ENCODE measurements at regions not wholly inside any gene's neighbourhood (a gene's known extent, or its start where the extent isn't known, plus 50 kb on each side); places are given as distances from the start of the nearest gene placed in this dataset.

DNA sequence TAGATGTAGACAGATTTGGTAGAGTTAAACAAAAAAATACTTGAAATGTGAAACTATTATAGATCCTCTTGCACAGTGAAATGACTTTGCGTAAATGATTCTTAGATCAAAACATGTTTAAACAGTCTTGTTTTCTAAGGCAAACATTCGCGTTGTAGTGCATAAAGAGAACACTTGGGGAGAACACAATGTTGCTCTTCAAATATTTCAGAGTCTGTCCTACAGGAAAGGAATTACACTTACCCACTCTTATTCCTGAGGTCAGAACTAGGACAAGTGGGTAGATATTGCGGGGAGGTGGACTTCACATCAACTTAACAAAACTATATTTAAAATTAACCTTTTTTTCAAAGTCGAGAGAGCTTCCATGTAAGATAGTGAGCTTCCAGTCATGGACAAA is 183.5 kb upstream of the PCSK2 start:
- Histone ChIP-seq H3K4me3 (ENCODE audit: low read depth, low read length) (no peak overlapping the region), H3K9ac (ENCODE audit: low read depth, low read length) (no peak overlapping the region), H3K9me3 (ENCODE audit: control insufficient read depth, insufficient read depth, low read length) (no peaks in the 10 kb centered on the region), H3K27me3 (ENCODE audit: control insufficient read depth, insufficient read depth, low read length) (no peaks in the 10 kb centered on the region), H3K36me3 (ENCODE audit: control insufficient read depth, insufficient read depth, low read length) (no peaks in the 10 kb centered on the region), H3K4me1 (ENCODE audit: control insufficient read depth, insufficient read depth, low read length) (no peaks in the 10 kb centered on the region), H3K27ac (ENCODE audit: low read depth, low read length) (no peak overlapping the region)

DNA sequence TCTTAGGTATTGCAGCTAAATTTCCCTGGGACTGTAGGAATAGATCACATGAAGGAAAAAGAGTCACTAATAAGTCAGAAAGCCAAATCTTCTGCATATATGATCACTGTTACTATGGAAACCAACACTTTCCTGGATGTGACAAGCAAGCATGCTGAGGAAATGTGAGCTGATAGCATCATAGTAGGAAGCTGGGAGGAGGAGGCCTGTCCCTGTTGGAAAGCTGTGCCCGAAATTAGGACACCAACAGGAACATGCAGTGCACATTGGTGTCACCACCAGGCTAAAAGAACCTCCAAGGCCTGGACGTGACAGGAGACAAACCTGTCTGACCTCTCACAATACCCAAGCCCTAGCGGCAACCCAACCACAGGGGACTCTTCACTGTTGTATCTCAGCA is 181.9 kb upstream of the PCSK2 start:
- Histone ChIP-seq H3K4me1 (ENCODE audit: control insufficient read depth, insufficient read depth, low read length) (no peaks in the 10 kb centered on the region), H3K9ac (ENCODE audit: low read depth, low read length) (no peak overlapping the region), H3K4me3 (ENCODE audit: low read depth, low read length) (no peak overlapping the region), H3K9me3 (ENCODE audit: control insufficient read depth, insufficient read depth, low read length) (no peaks in the 10 kb centered on the region), H3K27me3 (ENCODE audit: control insufficient read depth, insufficient read depth, low read length) (no peaks in the 10 kb centered on the region), H3K27ac (ENCODE audit: low read depth, low read length) (no peak overlapping the region), H3K36me3 (ENCODE audit: control insufficient read depth, insufficient read depth, low read length) (no peaks in the 10 kb centered on the region)

DNA sequence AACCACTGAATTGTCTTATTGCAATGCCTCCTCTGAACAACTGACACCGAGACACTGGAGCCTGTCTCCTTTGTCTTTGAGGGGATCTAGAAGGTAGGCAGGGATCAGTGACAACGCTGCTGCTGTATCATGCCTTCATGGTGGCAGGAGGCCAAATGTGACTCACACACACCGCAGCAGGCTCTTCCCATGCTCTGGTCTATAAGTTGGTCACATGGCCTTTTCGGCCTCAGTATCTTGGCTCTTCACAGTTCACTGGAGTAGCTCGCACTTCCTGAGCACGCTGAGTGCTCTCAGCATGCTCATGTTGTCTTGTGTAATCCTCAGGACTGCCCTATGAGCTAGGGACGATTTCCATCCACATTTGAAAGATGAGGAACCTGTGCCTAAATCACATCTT is 167.4 kb upstream of the PCSK2 start:
- Histone ChIP-seq H3K36me3 (ENCODE audit: control insufficient read depth, insufficient read depth, low read length) (no peaks in the 10 kb centered on the region), H3K27me3 (ENCODE audit: control insufficient read depth, insufficient read depth, low read length) (no peaks in the 10 kb centered on the region), H3K27ac (ENCODE audit: low read depth, low read length) (no peak overlapping the region), H3K4me1 (ENCODE audit: control insufficient read depth, insufficient read depth, low read length) (no peaks in the 10 kb centered on the region), H3K4me3 (ENCODE audit: low read depth, low read length) (no peak overlapping the region), H3K9me3 (ENCODE audit: control insufficient read depth, insufficient read depth, low read length) (no peaks in the 10 kb centered on the region), H3K9ac (ENCODE audit: low read depth, low read length) (no peak overlapping the region)

DNA sequence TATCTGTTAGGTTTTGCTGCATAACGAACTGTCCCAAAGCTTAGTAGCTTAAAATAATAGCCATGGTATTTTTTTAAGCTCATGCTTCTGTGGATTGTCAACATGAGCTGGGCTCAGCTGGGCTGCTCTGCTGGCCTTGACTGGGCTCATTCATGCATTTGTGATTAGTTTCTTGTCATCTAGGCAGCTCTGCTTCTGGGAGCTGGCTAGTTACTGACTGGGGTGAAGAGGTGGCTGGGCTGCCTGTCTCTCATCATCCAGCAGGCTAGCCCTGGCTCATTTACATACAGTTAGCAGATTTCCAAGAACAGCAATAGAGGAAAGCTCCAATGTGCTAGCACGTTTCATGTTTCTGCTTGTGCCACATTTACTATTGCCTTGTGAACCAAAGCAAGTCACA is 165.1 kb upstream of the PCSK2 start:
- Histone ChIP-seq H3K9ac (ENCODE audit: low read depth, low read length) (no peak overlapping the region), H3K4me1 (ENCODE audit: control insufficient read depth, insufficient read depth, low read length) (no peaks in the 10 kb centered on the region), H3K27ac (ENCODE audit: low read depth, low read length) (no peak overlapping the region), H3K4me3 (ENCODE audit: low read depth, low read length) (no peak overlapping the region), H3K36me3 (ENCODE audit: control insufficient read depth, insufficient read depth, low read length) (no peaks in the 10 kb centered on the region), H3K27me3 (ENCODE audit: control insufficient read depth, insufficient read depth, low read length) (no peaks in the 10 kb centered on the region), H3K9me3 (ENCODE audit: control insufficient read depth, insufficient read depth, low read length) (no peaks in the 10 kb centered on the region)

DNA sequence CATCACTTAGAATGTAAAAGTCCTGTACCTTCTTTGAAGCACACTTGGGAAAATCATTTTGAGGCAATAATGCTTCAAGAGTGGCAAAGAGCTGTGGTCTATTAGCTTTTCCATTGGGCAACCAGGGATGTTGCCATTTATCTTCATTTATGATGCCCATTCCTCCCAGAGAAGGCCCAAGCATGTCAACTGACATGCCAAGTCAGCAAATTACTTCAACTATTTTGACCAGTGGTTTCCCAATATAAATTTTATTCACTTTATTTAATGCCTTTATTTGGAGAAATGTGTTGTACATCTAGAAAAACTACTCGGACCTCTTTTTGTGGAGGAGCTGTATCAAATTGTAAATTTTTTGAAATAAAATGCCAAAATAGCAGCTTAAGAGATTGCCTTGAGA is 164.1 kb upstream of the PCSK2 start:
- Histone ChIP-seq H3K9me3 (ENCODE audit: control insufficient read depth, insufficient read depth, low read length) (no peaks in the 10 kb centered on the region), H3K4me1 (ENCODE audit: control insufficient read depth, insufficient read depth, low read length) (no peaks in the 10 kb centered on the region), H3K36me3 (ENCODE audit: control insufficient read depth, insufficient read depth, low read length) (no peaks in the 10 kb centered on the region), H3K27ac (ENCODE audit: low read depth, low read length) (no peak overlapping the region), H3K9ac (ENCODE audit: low read depth, low read length) (no peak overlapping the region), H3K27me3 (ENCODE audit: control insufficient read depth, insufficient read depth, low read length) (no peaks in the 10 kb centered on the region), H3K4me3 (ENCODE audit: low read depth, low read length) (no peak overlapping the region)

DNA sequence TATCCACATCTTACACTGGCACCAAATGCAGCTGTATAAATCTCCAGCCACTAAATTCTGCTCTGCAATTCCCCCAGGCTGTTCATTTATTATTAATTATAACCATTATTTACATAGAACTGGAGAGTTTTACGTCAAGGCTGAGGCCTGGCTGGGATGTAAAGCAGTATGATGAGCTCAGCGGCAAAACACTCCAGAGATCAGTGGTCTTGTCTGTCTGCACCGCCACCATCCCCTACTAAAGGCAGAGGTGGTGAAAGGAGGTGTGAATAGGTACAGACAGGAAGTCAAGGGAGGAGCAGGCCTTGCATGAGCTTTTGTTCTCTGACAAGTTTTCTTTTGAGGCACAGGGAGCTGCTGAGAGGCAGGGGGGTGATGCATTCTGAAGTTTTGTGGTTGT is 159.9 kb upstream of the PCSK2 start:
- Histone ChIP-seq H3K36me3 (ENCODE audit: control insufficient read depth, insufficient read depth, low read length) (no peaks in the 10 kb centered on the region), H3K9ac (ENCODE audit: low read depth, low read length) (no peak overlapping the region), H3K4me1 (ENCODE audit: control insufficient read depth, insufficient read depth, low read length) (no peaks in the 10 kb centered on the region)

DNA sequence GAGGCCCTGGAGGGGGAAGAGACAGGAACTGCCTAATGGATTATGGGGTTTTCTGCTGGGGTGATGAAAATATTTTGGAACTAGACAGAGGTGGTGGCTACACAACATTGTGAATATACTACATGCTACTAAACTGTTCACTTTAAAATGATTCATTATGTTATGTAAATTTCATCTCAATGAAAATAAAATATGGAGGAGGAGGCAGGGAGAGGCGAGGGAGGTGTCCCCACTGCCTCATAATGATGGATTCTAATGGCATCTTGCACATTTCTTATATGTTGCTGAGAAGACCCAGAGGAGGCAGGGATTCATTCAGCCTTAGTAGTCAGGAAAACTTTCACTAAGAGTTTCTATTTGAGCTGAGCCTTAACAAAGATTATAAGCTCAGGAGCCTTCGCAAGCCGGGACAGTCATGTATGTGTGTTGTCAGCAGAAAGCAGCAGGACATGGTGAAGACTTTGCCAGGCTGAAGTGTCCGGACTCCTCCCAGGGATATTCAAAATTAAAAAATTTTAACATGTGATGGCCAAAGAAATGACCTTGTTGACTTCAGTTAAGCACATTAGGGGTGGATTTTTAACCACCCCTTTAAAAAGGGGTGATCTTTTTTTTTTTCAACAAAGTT is 158.6 kb upstream of the PCSK2 start:
- H3K27me3 ChIP-seq (ENCODE audit: control insufficient read depth, insufficient read depth, low read length) = no peaks in the 10 kb centered on the region
- H3K4me1 ChIP-seq (ENCODE audit: control insufficient read depth, insufficient read depth, low read length) = no peaks in the 10 kb centered on the region
- no peaks in the 10 kb centered on the region for H3K36me3 ChIP-seq (ENCODE audit: control insufficient read depth, insufficient read depth, low read length)
- H3K9me3 ChIP-seq (ENCODE audit: control insufficient read depth, insufficient read depth, low read length) = no peaks in the 10 kb centered on the region
- H3K27ac ChIP-seq (ENCODE audit: low read depth, low read length) = no peak overlapping the region
- H3K9ac ChIP-seq (ENCODE audit: low read depth, low read length) = no peak overlapping the region
- H3K4me3 ChIP-seq (ENCODE audit: low read depth, low read length) = no peak overlapping the region

More for the DNA sequence above, 159.9 kb upstream of the PCSK2 start:
- Histone ChIP-seq H3K4me3 (ENCODE audit: low read depth, low read length) (no peak overlapping the region), H3K9me3 (ENCODE audit: control insufficient read depth, insufficient read depth, low read length) (no peaks in the 10 kb centered on the region), H3K27me3 (ENCODE audit: control insufficient read depth, insufficient read depth, low read length) (no peaks in the 10 kb centered on the region), H3K27ac (ENCODE audit: low read depth, low read length) (no peak overlapping the region)

DNA sequence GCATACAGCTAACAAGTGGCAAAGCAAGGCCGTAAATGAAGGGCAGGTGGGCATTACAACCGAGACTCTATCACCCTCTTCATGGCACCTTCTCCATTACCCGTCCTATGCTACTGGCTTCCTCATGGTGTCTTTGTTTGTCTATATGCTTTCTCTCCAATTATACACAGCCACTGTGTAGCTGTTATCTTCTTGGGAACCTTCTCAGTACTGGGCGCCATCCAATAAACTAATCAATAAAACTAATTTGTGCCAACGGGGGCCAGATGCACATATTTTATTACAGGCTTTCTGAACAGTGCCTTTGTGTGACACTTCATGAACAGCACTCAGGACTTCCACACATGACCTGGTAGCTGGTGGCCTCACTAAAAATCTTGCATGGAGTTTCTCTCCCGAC is 149.8 kb upstream of the PCSK2 start:
- Histone ChIP-seq H3K4me3 (ENCODE audit: low read depth, low read length) (no peak overlapping the region), H3K9me3 (ENCODE audit: control insufficient read depth, insufficient read depth, low read length) (no peaks in the 10 kb centered on the region), H3K4me1 (ENCODE audit: control insufficient read depth, insufficient read depth, low read length) (no peaks in the 10 kb centered on the region), H3K36me3 (ENCODE audit: control insufficient read depth, insufficient read depth, low read length) (no peaks in the 10 kb centered on the region), H3K27me3 (ENCODE audit: control insufficient read depth, insufficient read depth, low read length) (no peaks in the 10 kb centered on the region), H3K27ac (ENCODE audit: low read depth, low read length) (no peak overlapping the region), H3K9ac (ENCODE audit: low read depth, low read length) (no peak overlapping the region)

DNA sequence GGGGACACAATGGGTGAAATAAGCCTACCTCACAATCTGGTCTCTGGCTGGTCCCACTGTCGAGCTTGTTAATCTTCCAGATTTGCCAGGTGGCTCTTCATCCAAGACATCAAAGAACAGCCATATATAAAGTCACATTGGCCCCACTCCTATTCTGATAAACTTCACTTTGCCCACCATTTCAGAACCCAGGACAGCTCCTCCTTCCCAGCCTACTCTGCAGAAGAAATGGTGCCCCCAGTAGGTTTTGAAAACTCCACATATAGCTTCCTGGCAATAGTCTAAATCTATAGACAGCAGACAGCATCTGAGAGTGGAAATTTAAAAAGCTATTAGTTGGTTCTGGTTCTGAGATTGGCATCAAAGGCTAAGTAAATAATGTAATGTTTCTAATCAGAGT is 143.1 kb upstream of the PCSK2 start:
- Histone ChIP-seq H3K36me3 (ENCODE audit: control insufficient read depth, insufficient read depth, low read length) (no peaks in the 10 kb centered on the region), H3K9me3 (ENCODE audit: control insufficient read depth, insufficient read depth, low read length) (no peaks in the 10 kb centered on the region), H3K4me1 (ENCODE audit: control insufficient read depth, insufficient read depth, low read length) (no peaks in the 10 kb centered on the region), H3K4me3 (ENCODE audit: low read depth, low read length) (no peak overlapping the region), H3K27me3 (ENCODE audit: control insufficient read depth, insufficient read depth, low read length) (no peaks in the 10 kb centered on the region), H3K27ac (ENCODE audit: low read depth, low read length) (no peak overlapping the region), H3K9ac (ENCODE audit: low read depth, low read length) (no peak overlapping the region)

DNA sequence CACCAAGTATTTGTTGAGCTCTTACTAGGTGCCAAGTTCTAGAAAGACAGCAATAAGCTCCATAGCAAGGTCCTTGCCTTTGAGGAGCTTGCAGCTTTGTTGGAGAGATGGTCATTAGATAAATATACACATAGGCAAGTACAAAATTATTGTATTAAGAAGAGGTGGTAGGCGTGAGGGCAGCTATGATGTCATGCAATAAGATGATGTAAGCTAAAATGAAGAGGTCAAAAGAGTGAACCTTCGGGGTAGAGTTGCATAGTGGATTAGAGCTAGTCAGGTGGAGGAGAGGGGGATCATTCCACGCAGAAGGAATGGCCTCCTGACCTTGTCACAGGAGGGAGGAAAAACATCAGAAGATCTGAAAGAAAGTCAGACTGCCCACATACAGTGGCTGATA is 141.9 kb upstream of the PCSK2 start:
- Histone ChIP-seq H3K4me1 (ENCODE audit: control insufficient read depth, insufficient read depth, low read length) (no peaks in the 10 kb centered on the region), H3K36me3 (ENCODE audit: control insufficient read depth, insufficient read depth, low read length) (no peaks in the 10 kb centered on the region)

DNA sequence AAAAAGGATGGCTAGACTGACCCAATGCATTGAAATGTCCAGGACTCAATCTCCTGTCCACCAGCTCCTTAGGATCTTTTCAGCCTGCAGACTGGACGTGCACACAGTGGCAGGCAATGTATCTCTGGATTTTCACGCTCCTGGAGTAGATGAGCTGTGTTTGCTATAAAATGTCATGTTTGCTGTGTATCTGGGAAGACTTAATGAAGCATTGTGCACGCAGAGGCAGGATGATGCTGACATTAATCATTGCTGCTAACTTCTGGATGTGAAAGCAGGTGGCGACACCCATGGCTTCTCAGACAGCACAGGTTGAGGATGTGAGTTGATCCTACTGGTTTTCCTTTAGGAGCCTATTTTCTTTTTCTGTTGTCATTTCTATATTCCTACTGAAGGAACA is 133.1 kb upstream of the PCSK2 start:
- Histone ChIP-seq H3K36me3 (ENCODE audit: control insufficient read depth, insufficient read depth, low read length) (no peaks in the 10 kb centered on the region), H3K27ac (ENCODE audit: low read depth, low read length) (no peak overlapping the region), H3K27me3 (ENCODE audit: control insufficient read depth, insufficient read depth, low read length) (no peaks in the 10 kb centered on the region), H3K4me3 (ENCODE audit: low read depth, low read length) (no peak overlapping the region), H3K9ac (ENCODE audit: low read depth, low read length) (no peak overlapping the region), H3K4me1 (ENCODE audit: control insufficient read depth, insufficient read depth, low read length) (no peaks in the 10 kb centered on the region), H3K9me3 (ENCODE audit: control insufficient read depth, insufficient read depth, low read length) (no peaks in the 10 kb centered on the region)

More for the DNA sequence above, 141.9 kb upstream of the PCSK2 start:
- Histone ChIP-seq H3K27ac (ENCODE audit: low read depth, low read length) (no peak overlapping the region), H3K27me3 (ENCODE audit: control insufficient read depth, insufficient read depth, low read length) (no peaks in the 10 kb centered on the region), H3K9ac (ENCODE audit: low read depth, low read length) (no peak overlapping the region), H3K4me3 (ENCODE audit: low read depth, low read length) (no peak overlapping the region), H3K9me3 (ENCODE audit: control insufficient read depth, insufficient read depth, low read length) (no peaks in the 10 kb centered on the region)

DNA sequence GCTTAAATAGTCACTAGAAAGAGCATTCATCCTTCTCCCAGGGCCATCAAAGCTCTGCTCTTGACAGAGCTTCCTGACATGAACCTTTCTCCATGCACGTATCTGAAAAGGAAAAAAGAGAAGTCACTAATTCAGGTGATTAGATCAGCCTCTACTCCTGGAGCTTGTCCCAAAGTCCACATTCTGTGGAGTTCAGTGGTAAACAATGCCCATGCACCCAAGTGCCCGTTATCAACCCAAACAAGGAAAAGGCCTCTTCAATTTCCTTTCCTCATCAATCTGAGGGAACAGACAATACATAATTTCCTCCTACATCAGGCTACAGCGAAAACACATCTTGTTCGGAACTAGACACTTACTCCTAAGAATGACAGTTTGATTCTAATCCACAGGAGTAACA is 129.2 kb upstream of the PCSK2 start:
- Histone ChIP-seq H3K36me3 (ENCODE audit: control insufficient read depth, insufficient read depth, low read length) (no peaks in the 10 kb centered on the region), H3K4me1 (ENCODE audit: control insufficient read depth, insufficient read depth, low read length) (no peaks in the 10 kb centered on the region), H3K9ac (ENCODE audit: low read depth, low read length) (no peak overlapping the region), H3K27me3 (ENCODE audit: control insufficient read depth, insufficient read depth, low read length) (no peaks in the 10 kb centered on the region), H3K27ac (ENCODE audit: low read depth, low read length) (no peak overlapping the region), H3K9me3 (ENCODE audit: control insufficient read depth, insufficient read depth, low read length) (no peaks in the 10 kb centered on the region), H3K4me3 (ENCODE audit: low read depth, low read length) (no peak overlapping the region)
